ENCODE measurements at regions not wholly inside any gene's neighbourhood (a gene's known extent, or its start where the extent isn't known, plus 50 kb on each side); places are given as distances from the start of the nearest gene placed in this dataset.

DNA sequence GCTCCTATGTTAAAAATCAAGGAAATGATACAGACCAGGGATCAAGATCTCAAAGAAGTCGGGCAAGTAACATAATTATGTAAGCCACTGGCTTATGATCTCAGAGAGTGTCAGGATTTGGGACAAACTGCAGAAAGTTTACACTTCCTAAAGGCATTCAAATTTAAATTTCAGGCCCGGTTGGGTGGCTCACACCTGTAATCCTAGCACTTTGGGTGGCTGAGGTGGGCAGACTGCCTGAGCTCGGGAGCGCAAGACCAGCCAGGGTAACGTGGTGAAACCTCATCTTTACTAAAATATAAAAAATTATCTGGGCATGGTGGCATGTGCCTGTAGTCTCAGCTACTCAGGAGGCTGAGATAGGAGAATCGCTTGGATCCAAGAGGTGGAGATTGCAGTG lies 124.4 kb upstream of the UBE2E2 start:
- intact Hi-C loops (cut with micrococcal nuclease), result no loop called here
- 88% methylated on average over 6 of the region's 6 CpGs for WGBS (ENCODE audit: insufficient coverage)
- no peak for ATAC-seq
- Histone ChIP-seq H3K27ac (ENCODE audit: low read length) (no peak overlapping the region), H3K36me3 (ENCODE audit: control insufficient read depth, insufficient read depth, low read length) (no peaks in the 10 kb centered on the region), H3K9me3 (ENCODE audit: control insufficient read depth, insufficient read depth, low read length) (no peaks in the 10 kb centered on the region), H3K4me1 (ENCODE audit: control insufficient read depth, insufficient read depth, low read length) (no peaks in the 10 kb centered on the region), H3K4me3 (ENCODE audit: low read length) (no peak overlapping the region), H3K27me3 (ENCODE audit: control insufficient read depth, insufficient read depth, low read length) (no peaks in the 10 kb centered on the region)
- H3K27me3 Mint-ChIP-seq (ENCODE audit: low read depth in 2 of 2), result no peaks in the 10 kb centered on the region
- DNase-seq, result no peak
- TF ChIP-seq CTCF (IDR thresholded peaks at IDR 0.05), result no peak
- no peak overlapping the region for H3K4me3 Mint-ChIP-seq
- no peaks in the 10 kb centered on the region for H3K36me3 Mint-ChIP-seq
- no peaks in the 10 kb centered on the region for H3K9me3 Mint-ChIP-seq
- H3K4me1 Mint-ChIP-seq, result peaks cover 9 to 13% of the 10 kb centered on the region in 2 donors
- no peak overlapping the region for H3K27ac Mint-ChIP-seq

GRCh38 chr3:23079976-23080375 lies 123.2 kb upstream of the UBE2E2 start:
- Mint-ChIP-seq H3K27ac (no peak overlapping the region), H3K4me3 (no peak overlapping the region), H3K27me3 (ENCODE audit: low read depth in 2 of 2) (no peaks in the 10 kb centered on the region), H3K36me3 (no peaks in the 10 kb centered on the region), H3K9me3 (no peaks in the 10 kb centered on the region), H3K4me1 (peaks cover 9 to 13% of the 10 kb centered on the region in 2 donors)
- Histone ChIP-seq H3K27ac (ENCODE audit: low read length) (no peak overlapping the region), H3K36me3 (ENCODE audit: control insufficient read depth, insufficient read depth, low read length) (no peaks in the 10 kb centered on the region), H3K4me1 (ENCODE audit: control insufficient read depth, insufficient read depth, low read length) (no peaks in the 10 kb centered on the region), H3K4me3 (ENCODE audit: low read length) (no peak overlapping the region), H3K27me3 (ENCODE audit: control insufficient read depth, insufficient read depth, low read length) (no peaks in the 10 kb centered on the region), H3K9me3 (ENCODE audit: control insufficient read depth, insufficient read depth, low read length) (no peaks in the 10 kb centered on the region)
- intact Hi-C loops (cut with micrococcal nuclease), result no loop called here
- WGBS (ENCODE audit: insufficient coverage), result 13% methylated on average over 5 of the region's 7 CpGs
- no peak for TF ChIP-seq CTCF (IDR thresholded peaks at IDR 0.05)
- ATAC-seq, result no peak
- no peak for DNase-seq

GRCh38 chr3:23083701-23084100 lies 119.4 kb upstream of the UBE2E2 start:
- whole genome bisulfite sequencing (ENCODE audit: insufficient coverage), result 95% methylated on average over 4 of the region's 4 CpGs
- peaks cover 9 to 13% of the 10 kb centered on the region in 2 donors for H3K4me1 Mint-ChIP-seq
- Histone ChIP-seq H3K27ac (ENCODE audit: low read length) (no peak overlapping the region), H3K9me3 (ENCODE audit: control insufficient read depth, insufficient read depth, low read length) (no peaks in the 10 kb centered on the region), H3K36me3 (ENCODE audit: control insufficient read depth, insufficient read depth, low read length) (no peaks in the 10 kb centered on the region), H3K4me1 (ENCODE audit: control insufficient read depth, insufficient read depth, low read length) (no peaks in the 10 kb centered on the region), H3K4me3 (ENCODE audit: low read length) (no peak overlapping the region), H3K27me3 (ENCODE audit: control insufficient read depth, insufficient read depth, low read length) (no peaks in the 10 kb centered on the region)
- H3K9me3 Mint-ChIP-seq, result no peaks in the 10 kb centered on the region
- ATAC-seq (no peak), DNase-seq (no peak)
- H3K27me3 Mint-ChIP-seq (ENCODE audit: low read depth in 2 of 2), result no peaks in the 10 kb centered on the region
- intact Hi-C loops (cut with micrococcal nuclease), result no loop called here
- no peak overlapping the region for H3K4me3 Mint-ChIP-seq
- no peaks in the 10 kb centered on the region for H3K36me3 Mint-ChIP-seq
- no peak overlapping the region for H3K27ac Mint-ChIP-seq
- TF ChIP-seq CTCF (IDR thresholded peaks at IDR 0.05), result no peak

DNA sequence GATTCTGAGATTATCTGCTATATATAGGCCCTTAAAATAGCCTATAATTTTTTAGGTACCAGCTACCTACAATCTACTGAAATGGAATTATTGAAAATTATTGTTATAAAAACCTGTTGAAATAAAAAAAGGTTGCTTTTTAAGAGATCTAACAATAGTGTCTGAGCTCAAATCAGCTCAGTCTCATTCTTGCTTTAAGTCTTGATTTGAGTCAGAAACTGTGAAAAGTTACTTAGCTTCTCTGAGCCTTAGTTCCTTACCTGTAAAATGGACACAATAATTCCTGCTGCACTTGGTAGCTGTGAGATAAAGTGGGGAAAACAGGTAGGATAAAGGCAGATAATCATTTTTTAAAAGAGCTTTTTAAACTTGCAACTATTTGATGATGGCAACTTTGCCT lies 118.8 kb upstream of the UBE2E2 start:
- peaks cover 9 to 12% of the 10 kb centered on the region in 2 donors for H3K4me1 Mint-ChIP-seq

More for the DNA sequence above, 118.8 kb upstream of the UBE2E2 start:
- Histone ChIP-seq H3K4me3 (ENCODE audit: low read length) (no peak overlapping the region), H3K27me3 (ENCODE audit: control insufficient read depth, insufficient read depth, low read length) (no peaks in the 10 kb centered on the region), H3K36me3 (ENCODE audit: control insufficient read depth, insufficient read depth, low read length) (no peaks in the 10 kb centered on the region), H3K4me1 (ENCODE audit: control insufficient read depth, insufficient read depth, low read length) (no peaks in the 10 kb centered on the region), H3K27ac (ENCODE audit: low read length) (no peak overlapping the region), H3K9me3 (ENCODE audit: control insufficient read depth, insufficient read depth, low read length) (no peaks in the 10 kb centered on the region)
- no peak overlapping the region for H3K4me3 Mint-ChIP-seq
- H3K36me3 Mint-ChIP-seq, result no peaks in the 10 kb centered on the region
- H3K27ac Mint-ChIP-seq, result no peak overlapping the region
- no peak for DNase-seq
- H3K27me3 Mint-ChIP-seq (ENCODE audit: low read depth in 2 of 2), result no peaks in the 10 kb centered on the region
- ATAC-seq, result no peak
- intact Hi-C loops (cut with micrococcal nuclease), result no loop called here
- TF ChIP-seq CTCF (IDR thresholded peaks at IDR 0.05), result no peak
- H3K9me3 Mint-ChIP-seq, result no peaks in the 10 kb centered on the region
